ENCODE measurements at regions not wholly inside any gene's neighbourhood (a gene's known extent, or its start where the extent isn't known, plus 50 kb on each side); places are given as distances from the start of the nearest gene placed in this dataset.

DNA sequence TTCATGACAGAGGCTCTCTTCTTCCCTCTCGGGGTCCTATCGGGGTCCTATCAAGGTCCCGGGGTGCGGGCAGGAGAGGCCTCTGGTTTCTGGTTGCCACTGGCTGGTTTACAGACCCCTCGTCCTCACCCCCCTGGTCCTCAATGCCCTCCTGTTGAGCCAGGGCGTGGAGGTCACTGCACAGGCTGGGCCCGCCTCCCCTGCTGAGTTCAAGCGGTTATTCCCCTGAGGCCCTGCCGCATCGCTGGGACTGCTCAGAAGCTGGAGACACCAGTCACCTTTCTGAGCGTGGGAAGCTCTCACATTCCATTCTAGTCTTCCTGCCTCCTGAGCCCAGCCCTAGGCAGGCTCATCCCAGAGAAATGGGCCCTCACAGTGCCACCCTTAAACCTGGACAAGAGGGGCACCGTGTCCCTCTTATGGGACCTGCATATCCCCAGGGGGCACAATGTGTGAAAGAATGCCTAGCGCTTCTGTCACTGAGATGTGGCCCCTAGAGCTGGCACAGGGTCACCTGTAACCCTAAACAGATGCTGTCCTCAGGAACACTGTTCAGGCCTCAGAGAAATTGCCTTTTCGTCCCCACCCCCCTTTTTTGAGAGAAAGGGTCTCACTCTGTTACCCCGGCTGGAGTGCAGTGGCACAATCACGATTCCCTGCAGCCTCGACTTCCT, 177.7 kb upstream of the RGS6 start:
- TF ChIP-seq, protein P1, sequence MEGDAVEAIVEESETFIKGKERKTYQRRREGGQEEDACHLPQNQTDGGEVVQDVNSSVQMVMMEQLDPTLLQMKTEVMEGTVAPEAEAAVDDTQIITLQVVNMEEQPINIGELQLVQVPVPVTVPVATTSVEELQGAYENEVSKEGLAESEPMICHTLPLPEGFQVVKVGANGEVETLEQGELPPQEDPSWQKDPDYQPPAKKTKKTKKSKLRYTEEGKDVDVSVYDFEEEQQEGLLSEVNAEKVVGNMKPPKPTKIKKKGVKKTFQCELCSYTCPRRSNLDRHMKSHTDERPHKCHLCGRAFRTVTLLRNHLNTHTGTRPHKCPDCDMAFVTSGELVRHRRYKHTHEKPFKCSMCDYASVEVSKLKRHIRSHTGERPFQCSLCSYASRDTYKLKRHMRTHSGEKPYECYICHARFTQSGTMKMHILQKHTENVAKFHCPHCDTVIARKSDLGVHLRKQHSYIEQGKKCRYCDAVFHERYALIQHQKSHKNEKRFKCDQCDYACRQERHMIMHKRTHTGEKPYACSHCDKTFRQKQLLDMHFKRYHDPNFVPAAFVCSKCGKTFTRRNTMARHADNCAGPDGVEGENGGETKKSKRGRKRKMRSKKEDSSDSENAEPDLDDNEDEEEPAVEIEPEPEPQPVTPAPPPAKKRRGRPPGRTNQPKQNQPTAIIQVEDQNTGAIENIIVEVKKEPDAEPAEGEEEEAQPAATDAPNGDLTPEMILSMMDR (IDR thresholded peaks at IDR 0.05 in 8 of 11, conservative IDR thresholded peaks at IDR 0.05 in 3 of 11), result no peak
- TF ChIP-seq POLR2A (IDR thresholded peaks at IDR 0.05) (no peak), POLR2AphosphoS5 (IDR thresholded peaks at IDR 0.05) (no peak)
